ENCODE measurements at regions not wholly inside any gene's neighbourhood (a gene's known extent, or its start where the extent isn't known, plus 50 kb on each side); places are given as distances from the start of the nearest gene placed in this dataset.
"Not testable (repeated sequence)": the region's sequence is repeated elsewhere in the genome, so short reads cannot be mapped to it uniquely, and the experiment has no call there.

DNA sequence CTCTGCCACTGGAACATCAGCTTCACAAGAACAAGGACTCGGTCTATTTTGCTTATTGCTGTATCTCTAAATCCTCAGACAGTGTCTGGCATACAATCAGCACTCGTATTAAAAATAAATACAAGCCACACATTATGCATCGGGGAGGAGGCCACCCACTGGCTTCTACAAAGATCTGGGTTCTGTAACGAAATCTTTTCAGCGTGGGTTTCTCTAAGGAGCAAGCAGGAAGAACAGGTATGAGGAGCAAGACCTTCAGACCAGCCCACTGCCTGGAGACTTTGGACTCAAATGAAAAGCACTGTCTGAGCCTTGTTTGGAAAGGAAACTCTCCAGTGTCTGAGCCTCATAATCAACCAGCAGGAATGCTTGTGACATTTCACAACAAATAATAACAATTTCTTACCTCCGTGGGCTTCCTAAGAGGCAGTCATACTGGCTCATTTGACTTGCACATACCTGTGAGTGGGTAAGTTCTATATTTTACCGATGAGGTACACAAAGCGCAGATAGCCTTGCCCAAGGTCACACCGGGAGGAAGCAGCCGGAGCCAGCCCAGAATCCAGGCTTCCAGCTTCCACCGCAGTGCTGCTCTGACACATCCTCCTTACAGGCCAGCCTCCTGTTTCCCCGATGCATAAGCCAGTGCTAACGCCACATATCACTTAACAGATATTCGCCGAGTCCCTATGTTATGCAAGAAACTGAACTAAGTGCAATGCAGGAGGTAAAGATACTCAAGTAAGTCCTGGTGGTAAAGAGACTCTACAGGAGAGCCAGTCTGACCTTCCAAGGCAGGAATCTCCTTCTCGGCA is 118.6 kb upstream of the TNRC6C start:
- no peak for DNase-seq

- DNase-seq: no peak
Measured at GRCh38 chr17:77840513-77841165, 117.9 kb upstream of the TNRC6C start.

DNA sequence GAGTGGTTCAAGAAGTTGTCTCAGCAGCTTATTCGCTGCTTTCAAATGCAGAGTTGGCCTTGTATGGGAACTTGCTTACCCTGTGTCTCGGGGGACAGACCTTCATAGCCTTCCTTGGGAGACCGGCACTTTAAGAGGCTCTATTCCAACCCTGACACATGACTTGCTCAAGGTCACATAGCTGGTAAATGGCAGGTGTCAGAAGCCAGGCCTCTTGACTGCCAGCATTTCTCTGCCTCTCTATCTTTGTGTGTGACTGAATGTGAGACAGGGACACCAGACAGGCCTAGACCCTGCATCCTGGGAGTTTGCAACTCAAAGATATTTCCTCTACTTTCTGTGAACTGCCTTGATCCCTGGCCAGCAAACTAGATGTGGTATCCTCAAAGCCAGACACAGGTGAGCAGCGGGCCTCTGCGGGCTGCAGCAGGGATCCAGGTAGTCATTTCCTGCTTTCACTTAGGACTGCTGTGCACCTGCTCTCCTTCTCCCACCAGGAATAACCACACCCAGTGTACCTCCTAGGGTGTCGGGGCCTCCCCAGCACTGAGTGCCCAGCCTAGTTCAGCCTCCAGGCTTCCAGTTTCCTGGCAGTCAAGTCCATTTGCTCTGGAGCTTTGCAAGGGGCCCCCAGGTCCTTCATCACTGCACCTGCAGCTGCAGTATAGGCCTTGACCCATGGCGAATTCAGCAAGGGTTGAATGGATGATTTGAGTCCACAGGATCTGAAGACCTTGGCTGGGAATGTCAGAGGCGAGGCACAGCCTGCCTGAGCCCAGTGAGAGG is 116.6 kb upstream of the TNRC6C start:
- DNase-seq: no peak

GRCh38 chr17:77842528-77843147 is 115.9 kb upstream of the TNRC6C start:
- DNase-seq: no peak

DNA sequence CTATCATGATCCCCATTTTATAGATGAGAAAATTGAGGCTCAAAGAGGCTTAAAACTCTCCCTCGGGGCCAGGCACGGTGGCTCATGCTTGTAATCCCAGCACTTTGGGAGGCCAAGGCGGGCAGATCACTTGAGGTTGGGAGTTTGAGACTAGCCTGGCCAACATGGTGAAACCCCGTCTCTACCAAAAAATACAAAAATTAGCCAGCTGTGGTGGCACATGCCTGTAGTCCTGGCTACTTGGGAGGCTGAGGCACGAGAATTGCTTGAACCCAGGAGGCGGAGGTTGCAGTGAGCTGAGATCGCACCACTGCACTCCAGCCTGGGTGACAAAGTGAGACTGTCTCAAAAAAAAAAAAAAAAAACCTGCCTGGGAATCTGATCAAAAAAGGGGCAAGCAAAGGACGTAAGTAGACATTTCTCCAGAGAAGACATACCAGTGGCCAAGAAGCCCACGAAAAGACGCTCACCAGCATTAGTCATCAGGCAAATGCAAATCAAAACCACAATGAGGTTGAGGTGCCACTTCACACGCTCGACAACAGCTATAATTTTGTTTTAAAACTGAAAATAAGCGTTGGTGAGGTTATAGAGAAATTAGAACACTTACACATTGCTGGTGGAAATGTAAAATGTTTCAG is 115.1 kb upstream of the TNRC6C start:
- not testable (repeated sequence) for DNase-seq

GRCh38 chr17:77843896-77844295 is 114.6 kb upstream of the TNRC6C start:
- DNase-seq: no peak

DNA sequence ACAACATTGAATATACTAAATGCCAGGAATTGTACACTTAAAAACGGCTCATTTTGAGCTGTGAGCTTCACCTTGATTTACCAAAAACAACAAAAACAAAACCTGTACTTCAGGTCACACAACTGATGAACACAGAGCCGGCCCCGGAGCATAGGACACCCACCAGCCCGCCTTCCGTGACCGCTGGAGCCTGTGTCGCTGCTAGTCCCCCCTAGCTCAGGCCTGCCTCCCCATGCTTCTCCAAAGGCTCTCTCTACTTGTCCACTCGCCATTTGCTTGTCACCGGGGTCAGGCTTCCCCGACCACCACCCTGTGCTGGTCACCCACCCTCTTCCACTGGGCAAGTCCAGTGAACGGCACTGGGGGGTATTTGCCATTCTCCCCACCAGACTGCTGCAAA is 113.8 kb upstream of the TNRC6C start:
- DNase-seq: no peak

GRCh38 chr17:77845541-77846225 is 112.8 kb upstream of the TNRC6C start:
- no peak for DNase-seq

GRCh38 chr17:77846531-77847085 is 111.9 kb upstream of the TNRC6C start:
- no peak for DNase-seq

DNA sequence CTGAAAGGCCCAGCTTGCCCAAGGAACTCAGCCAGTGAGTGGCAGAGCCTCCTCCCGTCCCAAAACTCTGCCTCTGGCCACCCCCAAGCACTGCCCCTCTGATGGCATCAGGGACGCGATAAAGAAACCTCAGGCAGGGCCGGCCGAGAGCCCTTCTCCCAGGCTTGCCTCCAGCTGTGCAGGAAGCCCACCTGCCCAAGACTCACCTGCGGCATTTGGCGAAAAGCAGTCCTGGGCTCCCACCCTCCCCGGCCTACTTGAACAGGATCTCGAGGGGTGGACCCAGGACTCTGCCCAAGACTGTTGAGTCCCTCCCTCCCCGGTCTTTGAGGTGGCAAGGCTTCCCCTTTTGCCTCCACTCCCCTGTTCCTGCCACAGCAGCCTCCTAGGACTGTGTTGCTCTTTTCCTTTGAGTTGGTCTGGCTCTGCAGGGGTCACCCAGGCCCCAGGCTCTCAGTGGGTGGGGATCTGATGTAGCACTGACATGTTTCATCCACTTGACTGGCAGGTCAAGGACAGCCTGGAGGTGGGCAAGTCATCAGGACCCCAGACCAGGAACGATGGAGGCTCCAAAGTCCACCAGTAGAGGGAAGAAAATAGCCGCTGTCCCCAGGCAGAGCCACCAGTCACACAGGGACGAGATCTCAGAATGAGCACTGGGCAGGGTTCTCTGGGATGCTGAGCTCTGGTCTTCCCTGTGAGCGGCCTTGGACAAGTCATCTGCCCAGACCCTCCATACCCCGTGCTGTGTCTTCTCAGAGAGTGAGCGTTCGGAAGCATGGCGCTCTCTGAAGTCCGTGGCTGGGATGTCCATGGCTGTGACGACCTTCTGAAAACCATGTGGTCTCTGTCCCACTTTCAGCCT is 111.0 kb upstream of the TNRC6C start:
- DNase-seq: no peak

DNA sequence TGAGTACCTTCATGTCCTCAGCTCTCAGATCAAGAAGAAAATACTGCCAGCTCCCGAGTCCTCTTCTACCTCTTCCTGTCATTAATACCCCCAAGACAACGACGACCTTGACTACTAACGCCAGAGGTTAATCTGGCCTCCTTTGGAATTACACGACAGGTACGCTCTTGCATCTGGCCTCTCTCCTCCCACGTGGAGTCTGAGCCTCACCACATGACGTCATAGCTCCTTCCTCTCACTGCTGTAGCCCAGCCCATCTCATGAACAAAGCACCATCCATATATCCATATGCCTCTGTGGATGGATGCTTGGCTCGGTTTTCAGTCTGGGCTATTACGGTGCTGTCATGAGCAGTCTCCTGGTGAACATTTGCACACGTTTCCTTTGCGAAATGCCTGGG is 110.2 kb upstream of the TNRC6C start:
- DNase-seq: no peak

DNA sequence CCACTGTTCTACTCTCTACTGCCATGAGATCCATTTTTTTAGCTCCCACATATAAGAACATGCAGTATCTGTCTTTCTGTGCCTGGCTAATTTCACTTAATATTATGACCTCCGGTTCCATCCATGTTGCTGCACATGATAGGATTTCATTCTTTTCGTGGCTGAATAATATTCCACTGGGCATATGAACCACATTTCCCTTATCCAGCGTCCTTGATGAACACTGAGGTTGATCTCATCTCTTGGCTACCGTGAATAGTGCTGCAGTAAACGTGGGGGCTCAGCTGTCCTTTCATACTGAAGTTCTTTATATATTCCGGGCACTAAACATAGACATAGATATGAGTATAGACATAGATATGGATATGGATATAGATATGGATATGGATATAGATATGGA is 109.3 kb upstream of the TNRC6C start:
- no peak for DNase-seq

GRCh38 chr17:77851921-77852320 is 106.6 kb upstream of the TNRC6C start:
- no peak for DNase-seq

- no peak for DNase-seq
Measured at GRCh38 chr17:77852731-77853130, 105.8 kb upstream of the TNRC6C start.

- no peak for DNase-seq
Measured at GRCh38 chr17:77853191-77853977, 105.1 kb upstream of the TNRC6C start.

DNA sequence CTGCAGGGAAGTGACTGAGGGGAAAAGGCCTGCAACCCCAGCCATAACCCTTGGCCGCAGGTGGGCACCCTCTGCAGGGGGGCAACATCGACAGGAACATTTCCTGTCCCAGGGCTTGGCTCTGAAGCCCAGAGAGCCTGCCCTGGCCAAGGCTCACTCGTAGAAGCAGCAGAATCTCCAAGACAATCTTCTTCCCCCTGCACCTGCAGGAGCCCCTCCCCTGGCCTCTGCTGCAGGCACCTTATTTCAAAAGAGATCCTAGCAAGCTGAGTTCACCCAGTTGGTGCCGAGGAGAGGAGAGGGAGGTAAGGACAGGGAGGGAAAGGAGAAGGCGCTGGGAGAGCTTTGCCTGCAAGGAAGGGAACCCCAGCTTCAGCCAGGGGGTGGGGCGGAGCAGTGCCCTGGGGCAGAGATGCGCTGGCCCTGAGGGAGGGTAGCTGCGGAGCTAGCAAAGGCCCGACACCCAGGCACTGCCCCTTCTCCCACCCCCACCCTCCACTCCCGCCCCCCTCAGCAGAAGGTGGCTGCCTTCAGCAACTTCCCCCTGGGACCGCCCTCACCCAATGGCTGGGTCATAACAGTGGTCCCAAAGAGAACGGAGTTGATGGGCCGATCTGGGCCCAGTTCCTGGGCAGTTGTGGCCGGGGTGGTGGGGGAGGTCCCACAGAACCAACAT is 104.3 kb upstream of the TNRC6C start:
- no peak for DNase-seq

DNA sequence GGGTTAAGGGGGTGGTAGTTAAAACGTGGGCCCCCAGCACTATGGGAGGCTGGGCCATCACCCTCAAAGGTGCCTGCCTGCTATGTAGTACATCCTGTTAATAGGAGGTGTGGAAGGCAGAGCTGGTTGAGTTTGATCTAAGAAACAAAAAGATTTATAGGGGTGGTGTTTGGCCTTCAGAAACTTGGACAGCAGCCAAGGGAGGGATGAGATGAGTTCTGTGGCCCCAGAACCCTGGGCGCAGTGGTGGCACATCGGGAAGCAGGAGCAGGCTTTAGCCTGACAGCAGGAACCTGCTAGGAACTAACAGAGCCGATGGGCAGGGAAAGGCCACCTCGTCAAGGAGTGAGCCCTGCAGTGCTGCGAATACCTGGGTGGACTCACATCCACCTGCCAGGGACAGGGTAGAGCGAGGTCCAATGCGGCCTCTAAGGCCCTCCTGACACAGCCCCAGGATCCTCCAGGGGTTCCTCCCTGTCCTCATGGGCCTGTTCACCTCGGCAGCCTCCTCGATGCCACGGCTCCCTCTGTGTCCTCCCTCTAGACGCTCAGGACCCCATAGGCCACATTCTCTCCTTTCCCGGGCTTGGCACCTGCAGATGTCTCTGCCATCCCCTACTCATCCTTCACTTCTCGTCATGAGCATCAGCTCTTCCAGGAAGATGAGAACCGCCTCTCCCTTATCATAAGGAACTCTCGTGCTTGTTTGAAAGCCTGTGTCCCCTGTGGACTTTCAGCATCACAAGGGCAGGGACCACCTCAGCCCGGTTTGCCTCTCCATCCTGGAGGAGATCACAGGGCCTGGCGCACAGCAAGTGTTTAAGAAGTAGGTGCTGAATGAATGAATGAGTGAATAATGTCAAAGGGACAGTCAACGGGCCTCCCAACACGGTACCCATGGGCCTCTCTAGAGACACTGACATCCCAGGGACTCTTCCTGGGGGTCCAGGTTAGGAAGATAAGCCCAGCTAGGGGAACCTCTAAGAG is 103.5 kb upstream of the TNRC6C start:
- no peak for DNase-seq
